Ishikawa (cell line): ENCODE measurements at regions not wholly inside any gene's neighbourhood (a gene's known extent, or its start where the extent isn't known, plus 50 kb on each side); places are given as distances from the start of the nearest gene placed in this dataset.

Experiments used
- CEBPB ChIP-seq: IDR thresholded peaks from 2 replicates; pipeline ENCODE4 v1.6.1; 2012
- CREB1 ChIP-seq: IDR thresholded peaks from 2 replicates; pipeline ENCODE4 v1.6.1; 2012; ENCODE audit warnings: low read depth
- EGR1 ChIP-seq: IDR thresholded peaks from 2 replicates; pipeline ENCODE4 v1.6.1; 2012
- EP300 ChIP-seq: IDR thresholded peaks from 2 replicates; pipeline ENCODE4 v1.6.1; 2012; ENCODE audit warnings: borderline replicate concordance
- FOXM1 ChIP-seq: IDR thresholded peaks from 2 replicates; pipeline ENCODE4 v1.6.1; 2012; ENCODE audit warnings: low read depth, borderline replicate concordance
- NFIC ChIP-seq: IDR thresholded peaks from 2 replicates; pipeline ENCODE4 v1.6.1; 2012
- RAD21 ChIP-seq: IDR thresholded peaks from 2 replicates; pipeline ENCODE4 v1.6.1; 2012; ENCODE audit warnings: low read depth
- TAF1 ChIP-seq: IDR thresholded peaks from 2 replicates; pipeline ENCODE4 v1.6.1; 2012; ENCODE audit warnings: low read depth, mild to moderate bottlenecking
- TCF12 ChIP-seq: IDR thresholded peaks from 2 replicates; pipeline ENCODE4 v1.6.1; 2012; ENCODE audit warnings: low read depth
- TEAD4 ChIP-seq: IDR thresholded peaks from 2 replicates; pipeline ENCODE4 v1.6.1; 2012
- YY1 ChIP-seq: IDR thresholded peaks from 2 replicates; pipeline ENCODE4 v1.6.1; 2012; ENCODE audit warnings: low read depth
- ZBTB7A ChIP-seq: IDR thresholded peaks from 2 replicates; pipeline ENCODE4 v1.6.1; 2012; ENCODE audit warnings: low read depth
- TF ChIP-seq, protein P1 (sequence below): IDR thresholded peaks from 2 replicates; pipeline ENCODE4 v1.6.1; 2012
- TF ChIP-seq, protein P2 (sequence below): IDR thresholded peaks from 2 replicates; pipeline ENCODE4 v1.6.1; 2012; ENCODE audit warnings: low read depth, mild to moderate bottlenecking
- TF ChIP-seq, protein P3 (sequence below): IDR thresholded peaks from 2 replicates; pipeline ENCODE4 v1.6.1; 2012

- TF ChIP-seq TCF12, result no peak
- TF ChIP-seq YY1, result no peak
- no peak for TF ChIP-seq CEBPB
- no peak for TF ChIP-seq ZBTB7A
- TF ChIP-seq, protein P1, sequence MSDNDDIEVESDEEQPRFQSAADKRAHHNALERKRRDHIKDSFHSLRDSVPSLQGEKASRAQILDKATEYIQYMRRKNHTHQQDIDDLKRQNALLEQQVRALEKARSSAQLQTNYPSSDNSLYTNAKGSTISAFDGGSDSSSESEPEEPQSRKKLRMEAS, result no peak
- TF ChIP-seq FOXM1, result no peak
- TF ChIP-seq EP300, result no peak
- no peak for TF ChIP-seq CREB1
- TF ChIP-seq, protein P2, sequence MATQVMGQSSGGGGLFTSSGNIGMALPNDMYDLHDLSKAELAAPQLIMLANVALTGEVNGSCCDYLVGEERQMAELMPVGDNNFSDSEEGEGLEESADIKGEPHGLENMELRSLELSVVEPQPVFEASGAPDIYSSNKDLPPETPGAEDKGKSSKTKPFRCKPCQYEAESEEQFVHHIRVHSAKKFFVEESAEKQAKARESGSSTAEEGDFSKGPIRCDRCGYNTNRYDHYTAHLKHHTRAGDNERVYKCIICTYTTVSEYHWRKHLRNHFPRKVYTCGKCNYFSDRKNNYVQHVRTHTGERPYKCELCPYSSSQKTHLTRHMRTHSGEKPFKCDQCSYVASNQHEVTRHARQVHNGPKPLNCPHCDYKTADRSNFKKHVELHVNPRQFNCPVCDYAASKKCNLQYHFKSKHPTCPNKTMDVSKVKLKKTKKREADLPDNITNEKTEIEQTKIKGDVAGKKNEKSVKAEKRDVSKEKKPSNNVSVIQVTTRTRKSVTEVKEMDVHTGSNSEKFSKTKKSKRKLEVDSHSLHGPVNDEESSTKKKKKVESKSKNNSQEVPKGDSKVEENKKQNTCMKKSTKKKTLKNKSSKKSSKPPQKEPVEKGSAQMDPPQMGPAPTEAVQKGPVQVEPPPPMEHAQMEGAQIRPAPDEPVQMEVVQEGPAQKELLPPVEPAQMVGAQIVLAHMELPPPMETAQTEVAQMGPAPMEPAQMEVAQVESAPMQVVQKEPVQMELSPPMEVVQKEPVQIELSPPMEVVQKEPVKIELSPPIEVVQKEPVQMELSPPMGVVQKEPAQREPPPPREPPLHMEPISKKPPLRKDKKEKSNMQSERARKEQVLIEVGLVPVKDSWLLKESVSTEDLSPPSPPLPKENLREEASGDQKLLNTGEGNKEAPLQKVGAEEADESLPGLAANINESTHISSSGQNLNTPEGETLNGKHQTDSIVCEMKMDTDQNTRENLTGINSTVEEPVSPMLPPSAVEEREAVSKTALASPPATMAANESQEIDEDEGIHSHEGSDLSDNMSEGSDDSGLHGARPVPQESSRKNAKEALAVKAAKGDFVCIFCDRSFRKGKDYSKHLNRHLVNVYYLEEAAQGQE, result no peak
- no peak for TF ChIP-seq TAF1
- no peak for TF ChIP-seq EGR1
- TF ChIP-seq TEAD4, result no peak
- TF ChIP-seq NFIC, result no peak
- TF ChIP-seq RAD21, result no peak
- TF ChIP-seq, protein P3, sequence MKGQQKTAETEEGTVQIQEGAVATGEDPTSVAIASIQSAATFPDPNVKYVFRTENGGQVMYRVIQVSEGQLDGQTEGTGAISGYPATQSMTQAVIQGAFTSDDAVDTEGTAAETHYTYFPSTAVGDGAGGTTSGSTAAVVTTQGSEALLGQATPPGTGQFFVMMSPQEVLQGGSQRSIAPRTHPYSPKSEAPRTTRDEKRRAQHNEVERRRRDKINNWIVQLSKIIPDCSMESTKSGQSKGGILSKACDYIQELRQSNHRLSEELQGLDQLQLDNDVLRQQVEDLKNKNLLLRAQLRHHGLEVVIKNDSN, result no peak
Observed at GRCh38 chr3:153681057-153681456, 440.1 kb upstream of the ARHGEF26 start.

DNA sequence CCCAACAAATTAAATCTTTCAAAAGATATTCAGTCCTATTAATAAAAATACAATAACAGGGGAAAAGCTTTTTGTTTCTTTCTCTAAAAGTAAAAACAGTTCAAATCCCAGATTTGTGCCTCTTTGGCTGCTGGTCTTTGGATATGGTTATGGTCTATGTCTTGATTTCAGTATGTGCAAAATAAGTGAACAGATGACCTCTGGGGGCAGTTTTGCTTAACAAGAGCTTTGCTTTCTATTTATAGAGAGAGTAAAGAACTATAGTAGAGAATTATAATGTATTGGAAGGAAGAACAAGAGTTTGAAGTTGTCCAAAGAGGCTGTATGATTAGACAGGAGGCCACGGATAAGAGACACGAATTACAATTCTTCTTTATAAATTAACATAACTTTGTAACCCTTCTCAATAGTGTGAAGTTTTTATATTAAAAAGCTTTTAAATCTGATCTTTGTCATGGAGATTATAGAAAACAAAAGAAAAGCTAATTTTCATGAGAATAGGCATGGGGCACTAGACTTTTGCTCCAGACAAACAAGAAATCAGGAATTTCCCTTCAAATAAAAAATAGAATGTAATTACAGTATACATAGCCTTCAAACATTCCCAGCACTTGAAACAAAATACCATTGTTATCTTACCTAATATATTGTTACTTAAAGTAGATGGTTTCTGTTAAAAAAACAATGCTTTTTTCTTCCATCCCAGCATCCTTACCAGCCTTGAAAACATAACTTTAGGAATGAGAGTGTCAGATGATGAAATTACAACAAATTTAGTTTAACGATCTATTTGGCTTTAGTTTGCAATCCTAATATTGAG lies 432.7 kb upstream of the ARHGEF26 start:
- TF ChIP-seq, protein P3, result no peak
- no peak for TF ChIP-seq TAF1
- TF ChIP-seq TCF12, result no peak
- TF ChIP-seq CREB1, result no peak
- no peak for TF ChIP-seq CEBPB
- TF ChIP-seq, protein P1, result no peak
- TF ChIP-seq ZBTB7A, result no peak
- TF ChIP-seq YY1, result no peak
- TF ChIP-seq TEAD4, result no peak
- TF ChIP-seq NFIC, result no peak
- TF ChIP-seq EGR1, result no peak
- no peak for TF ChIP-seq EP300
- no peak for TF ChIP-seq FOXM1
- no peak for TF ChIP-seq RAD21
- TF ChIP-seq, protein P2, result no peak

DNA sequence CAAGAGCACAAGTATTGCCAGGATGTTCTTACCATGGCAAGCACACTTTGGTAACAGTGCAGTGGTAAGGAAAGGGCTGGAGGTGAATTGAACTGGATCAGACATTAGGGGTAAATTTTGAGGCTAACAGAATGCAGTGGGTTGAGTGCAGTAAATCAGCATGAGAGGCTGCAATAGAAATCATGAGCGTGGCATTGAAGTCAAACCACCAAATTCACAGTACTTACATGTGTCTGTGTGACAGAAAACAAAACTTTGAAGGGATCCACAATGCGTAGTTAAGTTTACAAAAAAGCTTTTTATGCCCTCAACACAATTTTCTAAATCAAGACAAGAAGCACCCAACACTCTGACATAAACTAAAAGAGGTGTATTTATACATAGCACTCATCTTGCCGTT lies 428.0 kb upstream of the ARHGEF26 start:
- TF ChIP-seq TCF12 (no peak), CREB1 (no peak), NFIC (no peak), TEAD4 (no peak), TAF1 (no peak), EP300 (no peak), YY1 (no peak), EGR1 (no peak), CEBPB (no peak), FOXM1 (no peak), RAD21 (no peak), ZBTB7A (no peak)
- TF ChIP-seq, protein P1, result no peak
- TF ChIP-seq, protein P3, result no peak
- TF ChIP-seq, protein P2, result no peak
